HG02798 (cell line): ENCODE measurements at regions not wholly inside any gene's neighbourhood (a gene's known extent, or its start where the extent isn't known, plus 50 kb on each side); places are given as distances from the start of the nearest gene placed in this dataset.
A peak's percentile ranks its signal among the peaks of the same experiment; 100 is the strongest.
"Not testable (repeated sequence)": the region's sequence is repeated elsewhere in the genome, so short reads cannot be mapped to it uniquely, and the experiment has no call there.

Experiments
- ATAC-seq: cut with Tn5 transposase; IDR thresholded peaks from one replicate; pipeline ENCODE4 v1.9.1; 2021; ENCODE audit warnings: mild to moderate bottlenecking; ENCODE audit not compliant: unreplicated experiment, poor library complexity

- not testable (repeated sequence) for ATAC-seq
Observed at GRCh38 chr1:147103416-147104155, 68.7 kb downstream of the PRKAB2 start.

- ATAC-seq: no peak
Observed at GRCh38 chr1:147099192-147099591, 73.1 kb downstream of the PRKAB2 start.

- ATAC-seq: not testable (repeated sequence)
Observed at GRCh38 chr1:147098338-147098973, 73.8 kb downstream of the PRKAB2 start.

- no peak for ATAC-seq
Observed at GRCh38 chr1:147095691-147096090, 76.6 kb downstream of the PRKAB2 start.

GRCh38 chr1:147091801-147092200 lies 80.5 kb downstream of the PRKAB2 start:
- no peak for ATAC-seq

GRCh38 chr1:147089457-147089856 lies 82.8 kb downstream of the PRKAB2 start:
- ATAC-seq: no peak

- no peak for ATAC-seq
Observed at GRCh38 chr1:147086129-147086528, 86.1 kb downstream of the PRKAB2 start.

GRCh38 chr1:147084273-147085096 lies 87.8 kb downstream of the PRKAB2 start:
- ATAC-seq: peak; percentile 74

GRCh38 chr1:147083919-147084272 lies 88.4 kb downstream of the PRKAB2 start:
- ATAC-seq: peak; percentile 2

GRCh38 chr1:147080671-147081394 lies 91.4 kb downstream of the PRKAB2 start:
- no peak for ATAC-seq

- no peak for ATAC-seq
Observed at GRCh38 chr1:147080006-147080661, 92.1 kb downstream of the PRKAB2 start.

GRCh38 chr1:147079400-147080005 lies 92.8 kb downstream of the PRKAB2 start:
- no peak for ATAC-seq

GRCh38 chr1:147078606-147079399 lies 93.5 kb downstream of the PRKAB2 start:
- no peak for ATAC-seq

GRCh38 chr1:147077936-147078605 lies 94.2 kb downstream of the PRKAB2 start:
- ATAC-seq: no peak

GRCh38 chr1:147077523-147077922 lies 94.7 kb downstream of the PRKAB2 start:
- ATAC-seq: no peak

- no peak for ATAC-seq
Observed at GRCh38 chr1:147077081-147077480, 95.2 kb downstream of the PRKAB2 start.

GRCh38 chr1:147076442-147076841 lies 95.8 kb downstream of the PRKAB2 start:
- ATAC-seq: no peak
